Effector memory CD8-positive, alpha-beta T cell (primary cell): ENCODE measurements at regions not wholly inside any gene's neighbourhood (a gene's known extent, or its start where the extent isn't known, plus 50 kb on each side); places are given as distances from the start of the nearest gene placed in this dataset.
"Not testable (repeated sequence)": the region's sequence is repeated elsewhere in the genome, so short reads cannot be mapped to it uniquely, and the experiment has no call there.

Experiments
- ATAC-seq: fragments of 150-1000 bp; cut with Tn5 transposase; replicated peaks from 2 replicates; pipeline ENCODE4 v1.10.0; 2021; ENCODE audit warnings: mild to moderate bottlenecking, moderate library complexity
- DNase-seq, 3 experiments: peaks; one replicate each; pipeline ENCODE4 v3.0.0; 2021
- H3K27ac Mint-ChIP-seq, 2 donors: one replicate each; pipeline ENCODE4 v1.8.0; 2022; ENCODE audit warnings: mild to moderate bottlenecking in 2 of 2, mixed read lengths in 2 of 2, moderate library complexity in 2 of 2
- H3K27me3 Mint-ChIP-seq, 2 donors: one replicate each; pipeline ENCODE4 v1.8.0; 2022; ENCODE audit warnings: mixed read lengths in 2 of 2
- H3K36me3 Mint-ChIP-seq: one replicate; pipeline ENCODE4 v1.8.0; 2022; ENCODE audit warnings: mild to moderate bottlenecking, moderate library complexity, mixed read lengths; ENCODE audit not compliant: insufficient read depth
- H3K4me1 Mint-ChIP-seq, 2 donors: one replicate each; pipeline ENCODE4 v1.8.0; 2022; ENCODE audit warnings: low read depth in 2 of 2, mixed read lengths in 2 of 2
- H3K4me3 Mint-ChIP-seq, 2 donors: one replicate each; pipeline ENCODE4 v1.8.0; 2022; ENCODE audit warnings: mild to moderate bottlenecking in 2 of 2, mixed read lengths in 2 of 2, moderate library complexity in 2 of 2
- H3K9me3 Mint-ChIP-seq, 2 donors: one replicate each; pipeline ENCODE4 v1.8.0; 2022; ENCODE audit warnings: mixed read lengths in 2 of 2

DNA sequence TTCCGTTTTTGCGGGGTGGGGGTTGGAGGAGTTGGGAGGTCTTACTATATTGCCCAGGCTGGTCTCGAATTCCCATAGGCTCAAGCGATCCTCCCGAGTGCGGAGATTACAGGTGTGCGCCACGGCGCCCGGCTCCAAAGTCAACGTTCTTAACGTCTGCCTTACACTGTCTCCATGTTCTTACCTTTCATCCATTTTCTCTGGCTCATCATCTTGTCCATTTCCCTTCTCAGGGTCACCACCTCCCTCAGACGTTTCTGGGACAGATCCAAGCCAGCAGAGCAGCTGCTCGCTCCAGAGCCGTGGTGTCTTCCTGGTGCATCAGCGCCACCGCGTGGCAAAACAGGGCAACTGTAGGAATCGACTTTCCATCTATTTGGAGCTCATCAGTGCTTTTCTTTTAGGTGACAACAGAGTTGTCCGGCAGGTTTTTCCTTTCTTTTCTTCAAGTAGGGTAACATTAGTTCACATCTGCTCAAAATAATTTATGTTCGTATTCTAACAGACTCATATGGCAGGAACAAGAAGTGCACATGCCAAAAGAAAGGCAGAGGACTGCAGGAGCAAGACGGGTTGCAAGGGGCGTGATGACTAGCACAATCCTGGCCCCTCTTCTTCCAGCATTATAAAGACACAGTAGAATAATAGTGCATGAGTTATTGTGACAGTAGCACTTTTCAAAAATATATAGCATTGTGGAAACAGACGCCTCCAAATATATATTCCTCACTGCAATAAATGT, 103.1 kb upstream of the ABCC4 start:
- peak; percentile 66 to 70 (median 69) for DNase-seq
- peak; percentile 94 for ATAC-seq
- Mint-ChIP-seq H3K36me3 (no peaks in the 10 kb centered on the region), H3K4me3 (peak overlapping the region; percentile 69 to 73), H3K27ac (peak overlapping the region; percentile 1 to 13), H3K4me1 (peaks cover 3 to 6% of the 10 kb centered on the region in 2 donors), H3K27me3 (peaks cover 11 to 18% of the 10 kb centered on the region in 2 donors), H3K9me3 (no peaks in the 10 kb centered on the region)

- no peak overlapping the region for H3K4me3 Mint-ChIP-seq
- H3K27ac Mint-ChIP-seq, result no peak overlapping the region
- H3K4me1 Mint-ChIP-seq, result peaks cover 3 to 6% of the 10 kb centered on the region in 2 donors
- no peaks in the 10 kb centered on the region for H3K9me3 Mint-ChIP-seq
- no peaks in the 10 kb centered on the region for H3K36me3 Mint-ChIP-seq
- peaks cover 23 to 36% of the 10 kb centered on the region in 2 donors for H3K27me3 Mint-ChIP-seq
- DNase-seq, result no peak
- ATAC-seq, result no peak
Measured at GRCh38 chr13:95406176-95406575, 104.9 kb upstream of the ABCC4 start.

GRCh38 chr13:95411428-95412040, 110.3 kb upstream of the ABCC4 start:
- no peak for DNase-seq

GRCh38 chr13:95418946-95419345, 117.7 kb upstream of the ABCC4 start:
- H3K27ac Mint-ChIP-seq, result no peak overlapping the region
- no peaks in the 10 kb centered on the region for H3K36me3 Mint-ChIP-seq
- H3K9me3 Mint-ChIP-seq, result no peaks in the 10 kb centered on the region
- ATAC-seq, result no peak
- no peak for DNase-seq
- no peaks in the 10 kb centered on the region for H3K4me1 Mint-ChIP-seq
- H3K27me3 Mint-ChIP-seq, result peaks cover 43 to 50% of the 10 kb centered on the region in 2 donors
- H3K4me3 Mint-ChIP-seq, result no peak overlapping the region

More at GRCh38 chr13:95411428-95412040, 110.3 kb upstream of the ABCC4 start:
- H3K4me3 Mint-ChIP-seq, result no peak overlapping the region
- H3K27me3 Mint-ChIP-seq, result peaks cover 22 to 40% of the 10 kb centered on the region in 2 donors
- no peaks in the 10 kb centered on the region for H3K9me3 Mint-ChIP-seq
- H3K27ac Mint-ChIP-seq, result no peak overlapping the region
- H3K36me3 Mint-ChIP-seq, result no peaks in the 10 kb centered on the region
- no peak for ATAC-seq
- no peaks in the 10 kb centered on the region for H3K4me1 Mint-ChIP-seq

DNA sequence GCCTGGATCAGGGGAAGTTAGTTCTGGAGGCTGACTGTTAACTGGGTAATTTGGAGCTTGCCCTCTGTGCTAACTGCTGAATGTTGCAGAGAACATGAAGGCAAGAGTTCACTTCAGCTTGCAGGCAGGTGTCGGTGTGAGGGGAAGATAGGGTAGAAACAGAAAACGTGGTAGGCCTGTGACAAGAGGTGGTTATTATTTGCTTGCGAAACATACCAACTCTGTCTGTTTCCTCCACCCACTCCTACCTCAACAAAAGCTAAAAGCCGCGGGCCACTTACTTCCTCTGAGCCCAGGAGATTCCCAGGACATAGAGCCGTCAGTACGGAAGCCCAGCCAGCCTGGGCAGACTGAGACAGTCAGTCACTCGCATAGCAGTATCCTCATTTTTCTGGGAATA, 119.2 kb upstream of the ABCC4 start:
- ATAC-seq, result no peak
- no peak for DNase-seq
- no peak overlapping the region for H3K4me3 Mint-ChIP-seq
- no peaks in the 10 kb centered on the region for H3K9me3 Mint-ChIP-seq
- no peaks in the 10 kb centered on the region for H3K4me1 Mint-ChIP-seq
- H3K36me3 Mint-ChIP-seq, result no peaks in the 10 kb centered on the region
- no peak overlapping the region for H3K27ac Mint-ChIP-seq
- H3K27me3 Mint-ChIP-seq, result peaks cover 42% of the 10 kb centered on the region in 2 donors

DNA sequence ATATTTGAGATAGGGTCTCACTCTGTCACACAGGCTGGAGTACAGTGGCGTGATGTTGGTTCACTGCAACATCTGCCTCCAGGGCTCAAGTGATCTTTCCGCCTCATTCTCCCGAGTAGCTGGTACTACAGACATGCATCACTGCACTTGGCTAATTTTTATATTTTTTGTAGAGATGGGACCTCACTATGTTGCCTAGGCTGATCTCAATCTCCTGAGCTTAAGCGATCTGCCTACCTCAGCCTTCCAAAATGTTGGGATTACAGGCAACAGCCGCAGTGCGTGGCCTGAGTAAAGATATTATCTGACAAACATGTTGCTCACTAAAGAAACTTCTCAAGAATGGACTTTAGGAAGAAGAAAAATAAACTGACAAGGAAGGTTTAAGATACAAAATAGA, 125.4 kb upstream of the ABCC4 start:
- no peaks in the 10 kb centered on the region for H3K9me3 Mint-ChIP-seq
- ATAC-seq (no peak), DNase-seq (no peak)
- H3K4me1 Mint-ChIP-seq, result no peaks in the 10 kb centered on the region
- H3K27ac Mint-ChIP-seq, result no peak overlapping the region
- peaks cover 17 to 31% of the 10 kb centered on the region in 2 donors for H3K27me3 Mint-ChIP-seq
- no peak overlapping the region for H3K4me3 Mint-ChIP-seq
- no peaks in the 10 kb centered on the region for H3K36me3 Mint-ChIP-seq

DNA sequence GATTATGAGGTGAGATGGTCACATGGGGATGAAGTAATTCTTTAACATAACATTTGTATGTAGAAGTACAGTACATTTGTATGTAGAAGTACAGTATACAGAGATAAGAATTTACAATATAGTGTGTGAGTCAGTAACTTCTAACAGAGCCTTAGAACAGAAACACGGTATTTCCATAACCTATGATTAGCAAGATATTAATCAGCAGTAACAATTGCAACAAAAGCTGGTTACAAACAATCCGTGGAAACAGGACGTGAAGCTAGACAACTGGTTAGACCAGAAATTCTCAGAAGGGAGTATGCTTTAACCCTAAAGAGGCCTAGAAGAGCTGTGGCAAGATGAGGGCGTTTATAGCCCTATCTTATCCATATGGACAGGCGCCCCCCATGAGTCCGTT, 122.0 kb upstream of the CLDN10 start:
- DNase-seq, H3K4me3 Mint-ChIP-seq, H3K4me1 Mint-ChIP-seq, ATAC-seq, H3K9me3 Mint-ChIP-seq, H3K36me3 Mint-ChIP-seq, H3K27ac Mint-ChIP-seq: not testable (repeated sequence)
- peaks cover 6 to 30% of the 10 kb centered on the region in 2 donors for H3K27me3 Mint-ChIP-seq

- Mint-ChIP-seq H3K36me3 (no peaks in the 10 kb centered on the region), H3K4me1 (no peaks in the 10 kb centered on the region), H3K27ac (no peak overlapping the region), H3K4me3 (no peak overlapping the region), H3K9me3 (no peaks in the 10 kb centered on the region), H3K27me3 (peaks cover 6 to 30% of the 10 kb centered on the region in 2 donors)
- ATAC-seq (no peak), DNase-seq (no peak)
Measured at GRCh38 chr13:95432141-95432540, 120.4 kb upstream of the CLDN10 start.

- DNase-seq (no peak), ATAC-seq (no peak)
- H3K4me1 Mint-ChIP-seq, result no peaks in the 10 kb centered on the region
- H3K4me3 Mint-ChIP-seq, result no peak overlapping the region
- H3K27ac Mint-ChIP-seq, result no peak overlapping the region
- no peaks in the 10 kb centered on the region for H3K36me3 Mint-ChIP-seq
- H3K27me3 Mint-ChIP-seq, result peaks cover 6 to 21% of the 10 kb centered on the region in 2 donors
- H3K9me3 Mint-ChIP-seq, result no peaks in the 10 kb centered on the region
Measured at GRCh38 chr13:95433537-95433936, 119.0 kb upstream of the CLDN10 start.

DNA sequence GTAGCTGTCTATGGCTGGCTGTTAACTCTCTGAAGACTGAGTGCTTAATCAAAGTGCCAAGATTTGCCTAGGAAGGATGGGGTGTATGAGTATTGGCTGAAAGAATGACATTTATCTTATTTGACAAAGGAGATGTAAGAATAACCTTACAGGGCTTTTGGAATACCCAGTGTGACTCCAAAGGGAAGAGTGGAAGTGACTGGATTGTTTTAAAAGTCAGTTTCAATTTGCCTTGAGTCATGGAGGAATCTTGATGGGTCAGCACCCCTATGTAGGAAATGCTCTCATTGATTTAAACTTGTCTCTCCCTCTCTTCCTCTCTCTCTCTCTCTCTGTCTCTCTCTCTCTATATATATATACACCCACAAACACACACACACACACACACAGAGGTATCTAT, 118.4 kb upstream of the CLDN10 start:
- Mint-ChIP-seq H3K27me3 (peaks cover 6 to 15% of the 10 kb centered on the region in 2 donors), H3K9me3 (no peaks in the 10 kb centered on the region), H3K36me3 (no peaks in the 10 kb centered on the region), H3K27ac (no peak overlapping the region), H3K4me1 (no peaks in the 10 kb centered on the region), H3K4me3 (no peak overlapping the region)
- ATAC-seq, result no peak
- no peak for DNase-seq

DNA sequence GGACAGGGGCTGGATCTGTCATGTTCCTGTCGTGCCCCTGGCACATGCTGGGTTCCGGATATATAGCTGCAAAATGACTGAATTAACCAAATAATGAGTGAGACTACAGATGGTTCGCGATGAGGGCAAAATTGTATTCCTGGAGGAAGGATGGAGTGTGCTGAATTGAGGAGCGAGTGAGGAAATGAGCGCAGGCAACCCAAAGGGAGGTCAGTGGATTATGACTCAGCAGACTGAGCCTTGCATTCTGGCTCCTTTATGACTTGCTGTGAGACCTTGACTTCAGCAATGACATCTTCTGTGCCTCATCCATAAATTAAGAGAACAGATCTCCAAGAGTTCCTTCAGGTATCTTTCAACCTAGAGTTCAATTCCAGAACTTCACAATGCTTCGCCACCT, 115.0 kb upstream of the CLDN10 start:
- Mint-ChIP-seq H3K9me3 (no peaks in the 10 kb centered on the region), H3K27me3 (peaks cover 5 to 16% of the 10 kb centered on the region in 2 donors), H3K4me3 (no peak overlapping the region), H3K27ac (no peak overlapping the region), H3K4me1 (no peaks in the 10 kb centered on the region), H3K36me3 (no peaks in the 10 kb centered on the region)
- DNase-seq (no peak), ATAC-seq (no peak)

DNA sequence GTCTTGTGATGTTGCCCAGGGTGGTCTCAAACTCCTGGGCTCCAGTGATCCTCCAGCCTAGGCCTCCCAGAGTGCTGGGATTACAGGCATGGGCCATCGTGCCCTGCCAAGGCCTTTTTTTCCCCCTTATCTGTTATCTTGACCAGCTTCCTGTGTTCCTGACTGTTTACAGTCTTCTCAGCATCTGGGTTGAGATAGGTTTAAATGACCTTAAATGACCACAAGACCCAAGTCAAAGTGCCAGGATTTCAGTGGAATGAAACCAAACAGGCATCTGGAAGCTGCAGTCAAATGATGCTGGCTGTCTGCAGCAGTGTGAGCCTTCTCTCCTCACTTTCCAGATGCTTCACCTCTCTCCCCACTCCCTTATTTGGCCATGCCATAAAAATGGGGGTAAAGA, 114.2 kb upstream of the CLDN10 start:
- H3K27me3 Mint-ChIP-seq, result peaks cover 9 to 24% of the 10 kb centered on the region in 2 donors
- no peaks in the 10 kb centered on the region for H3K4me1 Mint-ChIP-seq
- ATAC-seq (no peak), DNase-seq (no peak)
- no peaks in the 10 kb centered on the region for H3K9me3 Mint-ChIP-seq
- H3K36me3 Mint-ChIP-seq, result no peaks in the 10 kb centered on the region
- H3K4me3 Mint-ChIP-seq, result no peak overlapping the region
- no peak overlapping the region for H3K27ac Mint-ChIP-seq

DNA sequence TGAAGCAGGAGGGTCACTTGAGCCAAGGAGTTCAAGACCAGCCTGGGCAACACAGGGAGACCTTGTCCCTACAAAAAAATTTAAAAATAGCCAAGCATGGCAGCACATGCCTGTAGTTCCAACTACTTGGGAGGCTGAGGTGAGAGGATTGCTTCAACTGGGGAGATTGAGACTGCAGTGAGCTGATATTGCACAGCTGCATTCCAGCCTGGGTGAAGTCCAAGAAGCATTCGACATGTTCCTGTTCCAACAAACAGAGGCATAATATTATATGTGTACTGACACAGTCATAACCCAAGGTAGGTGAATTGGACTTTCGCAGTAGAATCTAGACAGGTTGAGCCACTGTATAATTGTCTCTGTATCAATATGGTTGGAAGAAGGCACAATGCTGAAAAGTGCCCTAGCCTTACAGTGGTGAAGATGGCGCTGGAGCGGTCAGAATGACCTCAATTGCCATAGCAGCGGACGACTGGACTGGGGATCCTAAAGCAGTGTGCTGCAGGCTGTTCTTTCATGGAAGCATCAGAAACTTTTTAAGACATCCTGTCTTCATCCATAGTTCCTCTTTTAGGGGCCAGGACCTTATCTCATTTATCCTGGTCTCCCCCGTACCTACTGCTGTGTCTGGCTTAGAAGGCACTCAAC, 112.0 kb upstream of the CLDN10 start:
- no peak for DNase-seq
- peaks cover 11 to 45% of the 10 kb centered on the region in 2 donors for H3K27me3 Mint-ChIP-seq
- H3K36me3 Mint-ChIP-seq, result no peaks in the 10 kb centered on the region
- no peak overlapping the region for H3K4me3 Mint-ChIP-seq
- H3K4me1 Mint-ChIP-seq, result no peaks in the 10 kb centered on the region
- ATAC-seq, result no peak
- no peaks in the 10 kb centered on the region for H3K9me3 Mint-ChIP-seq
- no peak overlapping the region for H3K27ac Mint-ChIP-seq

DNA sequence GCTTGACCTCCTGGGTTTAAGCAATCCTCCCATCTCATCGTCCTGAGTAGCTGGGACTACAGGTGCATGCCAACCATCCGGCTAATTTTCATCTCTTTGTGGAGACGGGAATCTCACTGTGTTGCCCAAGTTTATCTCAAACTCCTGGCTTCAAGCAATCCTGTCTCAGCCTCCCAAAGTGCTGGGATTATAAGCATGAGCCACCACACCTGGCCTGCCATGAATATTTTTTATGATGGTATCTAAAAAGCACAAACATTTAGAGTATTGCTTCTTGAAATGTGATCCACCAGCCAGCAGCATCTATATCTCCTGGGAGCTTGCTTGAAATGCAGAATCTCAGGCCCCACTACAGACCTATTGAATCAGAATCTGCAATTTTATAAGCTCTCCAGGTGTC, 111.2 kb upstream of the CLDN10 start:
- Mint-ChIP-seq H3K27ac (no peak overlapping the region), H3K27me3 (peaks cover 11 to 48% of the 10 kb centered on the region in 2 donors), H3K4me3 (no peak overlapping the region), H3K36me3 (no peaks in the 10 kb centered on the region), H3K9me3 (no peaks in the 10 kb centered on the region), H3K4me1 (no peaks in the 10 kb centered on the region)
- DNase-seq (no peak), ATAC-seq (no peak)
